ENCODE measurements at regions not wholly inside any gene's neighbourhood (a gene's known extent, or its start where the extent isn't known, plus 50 kb on each side); places are given as distances from the start of the nearest gene placed in this dataset.

GRCh38 chr16:63921737-63922295, 1200.0 kb downstream of the CDH11 start:
- POLR2A ChIA-PET: no interaction called here
- no peak overlapping the region for H3K4me3 ChIP-seq (ENCODE audit: low read depth, low read length)
- BruUV-seq (replicated peaks): no TSS peak
- CTCF ChIA-PET: no interaction called here
- no peaks in the 10 kb centered on the region for H3K4me1 ChIP-seq
- Mint-ChIP-seq H3K27ac (ENCODE audit: unreplicated experiment) (no peak overlapping the region), H3K4me1 (ENCODE audit: low read depth, unreplicated experiment) (no peaks in the 10 kb centered on the region), H3K4me3 (ENCODE audit: unreplicated experiment) (no peak overlapping the region), H3K27me3 (ENCODE audit: insufficient read depth, unreplicated experiment) (no peaks in the 10 kb centered on the region), H3K36me3 (ENCODE audit: insufficient read depth, unreplicated experiment) (no peaks in the 10 kb centered on the region), H3K9me3 (ENCODE audit: unreplicated experiment) (peaks cover 11% of the 10 kb centered on the region)
- intact Hi-C loops (cut with micrococcal nuclease; ENCODE audit: unreplicated experiment): no loop called here
- DNase-seq: no peak
- TF ChIP-seq CTCF (IDR thresholded peaks at IDR 0.05; ENCODE audit: insufficient read depth in 1 of 2, low read depth in 1 of 2, low read length in 1 of 2, severe bottlenecking in 1 of 2, unreplicated experiment in 1 of 2): no peak
- no peaks in the 10 kb centered on the region for H3K27me3 ChIP-seq (replicated peaks; ENCODE audit: control insufficient read depth, insufficient read depth, low read length)
- H3K9me3 ChIP-seq: no peaks in the 10 kb centered on the region; the same call in 1 of the 2 replicates
- H3K36me3 ChIP-seq (ENCODE audit: control insufficient read depth, insufficient read depth, low read length): no peaks in the 10 kb centered on the region

- H3K36me3 ChIP-seq (ENCODE audit: control insufficient read depth, insufficient read depth, low read length): no peaks in the 10 kb centered on the region
- Mint-ChIP-seq H3K36me3 (ENCODE audit: insufficient read depth, unreplicated experiment) (no peaks in the 10 kb centered on the region), H3K4me1 (ENCODE audit: low read depth, unreplicated experiment) (no peaks in the 10 kb centered on the region), H3K4me3 (ENCODE audit: unreplicated experiment) (no peak overlapping the region), H3K9me3 (ENCODE audit: unreplicated experiment) (peaks cover 4% of the 10 kb centered on the region), H3K27ac (ENCODE audit: unreplicated experiment) (no peak overlapping the region), H3K27me3 (ENCODE audit: insufficient read depth, unreplicated experiment) (no peaks in the 10 kb centered on the region)
- BruUV-seq (replicated peaks): no TSS peak
- ChIA-PET CTCF (no interaction called here), POLR2A (no interaction called here)
- H3K4me3 ChIP-seq (ENCODE audit: low read depth, low read length): no peak overlapping the region
- H3K27me3 ChIP-seq (replicated peaks; ENCODE audit: control insufficient read depth, insufficient read depth, low read length): no peaks in the 10 kb centered on the region
- TF ChIP-seq CTCF (IDR thresholded peaks at IDR 0.05; ENCODE audit: insufficient read depth in 1 of 2, low read depth in 1 of 2, low read length in 1 of 2, severe bottlenecking in 1 of 2, unreplicated experiment in 1 of 2): no peak
- intact Hi-C loops (cut with micrococcal nuclease; ENCODE audit: unreplicated experiment): no loop called here
- H3K9me3 ChIP-seq: no peaks in the 10 kb centered on the region; the same call in 1 of the 2 replicates
- H3K4me1 ChIP-seq: no peaks in the 10 kb centered on the region
- no peak for DNase-seq
Observed at GRCh38 chr16:63913290-63913689, 1208.6 kb downstream of the CDH11 start.

GRCh38 chr16:63907251-63907650, 1214.6 kb downstream of the CDH11 start:
- no TSS peak for BruUV-seq (replicated peaks)

More at GRCh38 chr16:63907251-63907650, 1214.6 kb downstream of the CDH11 start:
- ChIA-PET POLR2A (no interaction called here), CTCF (no interaction called here)
- H3K9me3 Mint-ChIP-seq (ENCODE audit: unreplicated experiment): no peaks in the 10 kb centered on the region
- DNase-seq: no peak
- no peak for TF ChIP-seq CTCF (IDR thresholded peaks at IDR 0.05; ENCODE audit: insufficient read depth in 1 of 2, low read depth in 1 of 2, low read length in 1 of 2, severe bottlenecking in 1 of 2, unreplicated experiment in 1 of 2)
- H3K36me3 Mint-ChIP-seq (ENCODE audit: insufficient read depth, unreplicated experiment): no peaks in the 10 kb centered on the region
- H3K27me3 Mint-ChIP-seq (ENCODE audit: insufficient read depth, unreplicated experiment): peaks cover 3% of the 10 kb centered on the region
- intact Hi-C loops (cut with micrococcal nuclease; ENCODE audit: unreplicated experiment): no loop called here
- H3K4me3 Mint-ChIP-seq (ENCODE audit: unreplicated experiment): no peak overlapping the region
- no peaks in the 10 kb centered on the region for H3K36me3 ChIP-seq (ENCODE audit: control insufficient read depth, insufficient read depth, low read length)
- no peak overlapping the region for H3K27ac Mint-ChIP-seq (ENCODE audit: unreplicated experiment)
- H3K4me1 ChIP-seq: no peaks in the 10 kb centered on the region
- no peaks in the 10 kb centered on the region for H3K9me3 ChIP-seq
- H3K4me3 ChIP-seq (ENCODE audit: low read depth, low read length): no peak overlapping the region
- H3K4me1 Mint-ChIP-seq (ENCODE audit: low read depth, unreplicated experiment): no peaks in the 10 kb centered on the region
- H3K27me3 ChIP-seq (replicated peaks; ENCODE audit: control insufficient read depth, insufficient read depth, low read length): no peaks in the 10 kb centered on the region
